Activated naive CD4-positive, alpha-beta T cell treated with anti-CD3 and anti-CD28 coated beads, Interleukin-2, amount 50 U/mL, for 72 hours (primary cell): ENCODE measurements at regions not wholly inside any gene's neighbourhood (a gene's known extent, or its start where the extent isn't known, plus 50 kb on each side); places are given as distances from the start of the nearest gene placed in this dataset.
"Not testable (repeated sequence)": the region's sequence is repeated elsewhere in the genome, so short reads cannot be mapped to it uniquely, and the experiment has no call there.

Source experiments
- ATAC-seq, 2 donors: fragments of 150-1000 bp; cut with Tn5 transposase; 2 replicates each; pipeline ENCODE4 v1.10.0; 2021; ENCODE audit warnings: mild to moderate bottlenecking in 2 of 2, moderate library complexity in 2 of 2
- DNase-seq, 2 donors: peaks; one replicate each; pipeline ENCODE4 v3.0.0; 2021 to 2022; ENCODE audit warnings: low spot score in 2 of 2
- H3K27ac Mint-ChIP-seq, 2 donors: one replicate each; pipeline ENCODE4 v1.8.0; 2022; ENCODE audit warnings: mild to moderate bottlenecking in 2 of 2, mixed read lengths in 2 of 2
- H3K36me3 Mint-ChIP-seq, 2 donors: one replicate each; pipeline ENCODE4 v1.8.0; 2022; ENCODE audit warnings: mixed read lengths in 2 of 2
- H3K9me3 Mint-ChIP-seq, 2 donors: one replicate each; pipeline ENCODE4 v1.8.0; 2022; ENCODE audit warnings: mixed read lengths in 2 of 2

- ATAC-seq, H3K36me3 Mint-ChIP-seq, H3K9me3 Mint-ChIP-seq, DNase-seq, H3K27ac Mint-ChIP-seq: not testable (repeated sequence)
Observed at GRCh38 chr2:94669858-94670257, 201.4 kb upstream of the TEKT4 start.

GRCh38 chr2:94694236-94694635 lies 177.0 kb upstream of the TEKT4 start:
- not testable (repeated sequence) for H3K36me3 Mint-ChIP-seq, ATAC-seq, DNase-seq, H3K9me3 Mint-ChIP-seq, H3K27ac Mint-ChIP-seq

GRCh38 chr2:94708982-94709381 lies 162.2 kb upstream of the TEKT4 start:
- H3K9me3 Mint-ChIP-seq, DNase-seq, H3K36me3 Mint-ChIP-seq, H3K27ac Mint-ChIP-seq, ATAC-seq: not testable (repeated sequence)

GRCh38 chr2:94725543-94725942 lies 145.7 kb upstream of the TEKT4 start:
- Mint-ChIP-seq H3K36me3 (no peaks in the 10 kb centered on the region), H3K27ac (no peak overlapping the region), H3K9me3 (no peaks in the 10 kb centered on the region)
- DNase-seq (no peak), ATAC-seq (no peak)

GRCh38 chr2:94735536-94735935 lies 135.7 kb upstream of the TEKT4 start:
- not testable (repeated sequence) for H3K36me3 Mint-ChIP-seq, H3K27ac Mint-ChIP-seq, H3K9me3 Mint-ChIP-seq, ATAC-seq
- peak in 1 of 2 donors; percentile 3 for DNase-seq

GRCh38 chr2:94737145-94737544 lies 134.1 kb upstream of the TEKT4 start:
- ATAC-seq, H3K27ac Mint-ChIP-seq, H3K36me3 Mint-ChIP-seq, H3K9me3 Mint-ChIP-seq, DNase-seq: not testable (repeated sequence)

- H3K27ac Mint-ChIP-seq, H3K36me3 Mint-ChIP-seq, DNase-seq, ATAC-seq, H3K9me3 Mint-ChIP-seq: not testable (repeated sequence)
Observed at GRCh38 chr2:94737736-94738342, 133.4 kb upstream of the TEKT4 start.

- Mint-ChIP-seq H3K36me3 (no peaks in the 10 kb centered on the region), H3K27ac (no peak overlapping the region), H3K9me3 (peaks cover 4 to 6% of the 10 kb centered on the region in 2 donors)
- DNase-seq, result no peak
- ATAC-seq, result no peak
Observed at GRCh38 chr2:94753466-94753998, 117.7 kb upstream of the TEKT4 start.

GRCh38 chr2:94758546-94758945 lies 112.7 kb upstream of the TEKT4 start:
- no peak overlapping the region for H3K27ac Mint-ChIP-seq
- ATAC-seq, result no peak
- peaks cover 2 to 3% of the 10 kb centered on the region in 2 donors for H3K9me3 Mint-ChIP-seq
- DNase-seq, result no peak
- H3K36me3 Mint-ChIP-seq, result no peaks in the 10 kb centered on the region

- Mint-ChIP-seq H3K27ac (no peak overlapping the region), H3K36me3 (no peaks in the 10 kb centered on the region), H3K9me3 (no peaks in the 10 kb centered on the region)
- peak in 1 of 2 donors; percentile 20 for DNase-seq
- ATAC-seq, result no peak
Observed at GRCh38 chr2:94759211-94759610, 112.0 kb upstream of the TEKT4 start.

GRCh38 chr2:94762600-94762999 lies 108.6 kb upstream of the TEKT4 start:
- DNase-seq (no peak), ATAC-seq (no peak)
- H3K9me3 Mint-ChIP-seq, result no peaks in the 10 kb centered on the region
- no peaks in the 10 kb centered on the region for H3K36me3 Mint-ChIP-seq
- no peak overlapping the region for H3K27ac Mint-ChIP-seq

GRCh38 chr2:94763318-94763717 lies 107.9 kb upstream of the TEKT4 start:
- no peak overlapping the region for H3K27ac Mint-ChIP-seq
- H3K36me3 Mint-ChIP-seq, result no peaks in the 10 kb centered on the region
- H3K9me3 Mint-ChIP-seq, result no peaks in the 10 kb centered on the region
- DNase-seq, result no peak
- no peak for ATAC-seq

GRCh38 chr2:94764331-94764730 lies 106.9 kb upstream of the TEKT4 start:
- H3K36me3 Mint-ChIP-seq, H3K9me3 Mint-ChIP-seq, ATAC-seq, DNase-seq, H3K27ac Mint-ChIP-seq: not testable (repeated sequence)

GRCh38 chr2:94767336-94767735 lies 103.9 kb upstream of the TEKT4 start:
- no peaks in the 10 kb centered on the region for H3K36me3 Mint-ChIP-seq
- no peak for ATAC-seq
- no peaks in the 10 kb centered on the region for H3K9me3 Mint-ChIP-seq
- no peak for DNase-seq
- peak overlapping the region in 1 of 2 donors; percentile 5 for H3K27ac Mint-ChIP-seq

- H3K36me3 Mint-ChIP-seq, result no peaks in the 10 kb centered on the region
- no peak for DNase-seq
- ATAC-seq, result no peak
- no peak overlapping the region for H3K27ac Mint-ChIP-seq
- no peaks in the 10 kb centered on the region for H3K9me3 Mint-ChIP-seq
Observed at GRCh38 chr2:94769733-94770132, 101.5 kb upstream of the TEKT4 start.

GRCh38 chr2:94774851-94775250 lies 96.4 kb upstream of the TEKT4 start:
- Mint-ChIP-seq H3K9me3 (no peaks in the 10 kb centered on the region), H3K36me3 (no peaks in the 10 kb centered on the region), H3K27ac (no peak overlapping the region)
- no peak for ATAC-seq
- no peak for DNase-seq

GRCh38 chr2:94776036-94776435 lies 95.2 kb upstream of the TEKT4 start:
- ATAC-seq (no peak), DNase-seq (no peak)
- no peak overlapping the region for H3K27ac Mint-ChIP-seq
- no peaks in the 10 kb centered on the region for H3K9me3 Mint-ChIP-seq
- no peaks in the 10 kb centered on the region for H3K36me3 Mint-ChIP-seq

- H3K9me3 Mint-ChIP-seq, H3K36me3 Mint-ChIP-seq, ATAC-seq, DNase-seq, H3K27ac Mint-ChIP-seq: not testable (repeated sequence)
Observed at GRCh38 chr2:94785105-94785504, 86.1 kb upstream of the TEKT4 start.
